ENCODE measurements at regions not wholly inside any gene's neighbourhood (a gene's known extent, or its start where the extent isn't known, plus 50 kb on each side); places are given as distances from the start of the nearest gene placed in this dataset.
A peak's percentile ranks its signal among the peaks of the same experiment; 100 is the strongest.

GRCh38 chr2:177325554-177325953, 61.0 kb upstream of the NFE2L2 start:
- DNase-seq, result peak; percentile 21 to 49
- H3K27ac Mint-ChIP-seq (ENCODE audit: unreplicated experiment), result no peak overlapping the region
- Histone ChIP-seq H3K36me3 (ENCODE audit: control insufficient read depth, insufficient read depth, low read length) (0 out of 2 replicates have a peak, but pooled peaks cover 2% of the 10 kb centered on the region), H3K9me3 (no peaks in the 10 kb centered on the region), H3K27me3 (replicated peaks; ENCODE audit: control insufficient read depth, insufficient read depth, low read length) (no peaks in the 10 kb centered on the region), H3K4me1 (peaks cover 61% of the 10 kb centered on the region), H3K4me3 (ENCODE audit: low read depth, low read length) (no peak overlapping the region)
- ChIA-PET POLR2A (interaction anchor here (0.6 kb wide), 1 partner anchor 60 kb away, joined by 3 read pairs; no protein-coding TSS in a partner anchor), CTCF (no interaction called here)
- H3K9me3 Mint-ChIP-seq (ENCODE audit: unreplicated experiment), result no peaks in the 10 kb centered on the region
- H3K27me3 Mint-ChIP-seq (ENCODE audit: insufficient read depth, unreplicated experiment), result no peaks in the 10 kb centered on the region
- intact Hi-C loops (cut with micrococcal nuclease; ENCODE audit: unreplicated experiment), result no loop called here
- BruUV-seq (replicated peaks), result no TSS peak
- peaks cover 16% of the 10 kb centered on the region for H3K4me1 Mint-ChIP-seq (ENCODE audit: low read depth, unreplicated experiment)
- no peak overlapping the region for H3K4me3 Mint-ChIP-seq (ENCODE audit: unreplicated experiment)
- no peaks in the 10 kb centered on the region for H3K36me3 Mint-ChIP-seq (ENCODE audit: insufficient read depth, unreplicated experiment)
- no peak for TF ChIP-seq CTCF (IDR thresholded peaks at IDR 0.05; ENCODE audit: insufficient read depth in 1 of 2, low read depth in 1 of 2, low read length in 1 of 2, severe bottlenecking in 1 of 2, unreplicated experiment in 1 of 2)

- Histone ChIP-seq H3K27me3 (replicated peaks; ENCODE audit: control insufficient read depth, insufficient read depth, low read length) (no peaks in the 10 kb centered on the region), H3K9me3 (no peaks in the 10 kb centered on the region), H3K4me3 (ENCODE audit: low read depth, low read length) (no peak overlapping the region), H3K4me1 (peaks cover 61% of the 10 kb centered on the region), H3K36me3 (ENCODE audit: control insufficient read depth, insufficient read depth, low read length) (0 out of 2 replicates have a peak, but pooled peaks cover 2% of the 10 kb centered on the region)
- no peak for DNase-seq
- H3K27ac Mint-ChIP-seq (ENCODE audit: unreplicated experiment), result no peak overlapping the region
- intact Hi-C loops (cut with micrococcal nuclease; ENCODE audit: unreplicated experiment), result no loop called here
- TF ChIP-seq CTCF (IDR thresholded peaks at IDR 0.05; ENCODE audit: insufficient read depth in 1 of 2, low read depth in 1 of 2, low read length in 1 of 2, severe bottlenecking in 1 of 2, unreplicated experiment in 1 of 2), result no peak
- no peaks in the 10 kb centered on the region for H3K27me3 Mint-ChIP-seq (ENCODE audit: insufficient read depth, unreplicated experiment)
- ChIA-PET CTCF (no interaction called here), POLR2A (no interaction called here)
- no TSS peak for BruUV-seq (replicated peaks)
- H3K4me1 Mint-ChIP-seq (ENCODE audit: low read depth, unreplicated experiment), result peaks cover 16% of the 10 kb centered on the region
- H3K36me3 Mint-ChIP-seq (ENCODE audit: insufficient read depth, unreplicated experiment), result no peaks in the 10 kb centered on the region
- no peaks in the 10 kb centered on the region for H3K9me3 Mint-ChIP-seq (ENCODE audit: unreplicated experiment)
- H3K4me3 Mint-ChIP-seq (ENCODE audit: unreplicated experiment), result no peak overlapping the region
These were observed 61.5 kb upstream of the NFE2L2 start for GRCh38 chr2:177326005-177326404.

GRCh38 chr2:177326591-177326990, 62.1 kb upstream of the NFE2L2 start:
- Histone ChIP-seq H3K36me3 (ENCODE audit: control insufficient read depth, insufficient read depth, low read length) (0 out of 2 replicates have a peak, but pooled peaks cover 2% of the 10 kb centered on the region), H3K9me3 (no peaks in the 10 kb centered on the region), H3K27me3 (replicated peaks; ENCODE audit: control insufficient read depth, insufficient read depth, low read length) (no peaks in the 10 kb centered on the region), H3K4me3 (ENCODE audit: low read depth, low read length) (no peak overlapping the region), H3K4me1 (peaks cover 61% of the 10 kb centered on the region)
- Mint-ChIP-seq H3K27ac (ENCODE audit: unreplicated experiment) (no peak overlapping the region), H3K27me3 (ENCODE audit: insufficient read depth, unreplicated experiment) (no peaks in the 10 kb centered on the region), H3K4me1 (ENCODE audit: low read depth, unreplicated experiment) (peaks cover 17% of the 10 kb centered on the region), H3K9me3 (ENCODE audit: unreplicated experiment) (no peaks in the 10 kb centered on the region), H3K4me3 (ENCODE audit: unreplicated experiment) (no peak overlapping the region), H3K36me3 (ENCODE audit: insufficient read depth, unreplicated experiment) (peaks cover 2% of the 10 kb centered on the region)
- ChIA-PET POLR2A (no interaction called here), CTCF (no interaction called here)
- no peak for DNase-seq
- intact Hi-C loops (cut with micrococcal nuclease; ENCODE audit: unreplicated experiment), result no loop called here
- no peak for TF ChIP-seq CTCF (IDR thresholded peaks at IDR 0.05; ENCODE audit: insufficient read depth in 1 of 2, low read depth in 1 of 2, low read length in 1 of 2, severe bottlenecking in 1 of 2, unreplicated experiment in 1 of 2)
- no TSS peak for BruUV-seq (replicated peaks)
